Activated naive CD4-positive, alpha-beta T cell treated with anti-CD3 and anti-CD28 coated beads for 36 hours (primary cell): ENCODE measurements at regions not wholly inside any gene's neighbourhood (a gene's known extent, or its start where the extent isn't known, plus 50 kb on each side); places are given as distances from the start of the nearest gene placed in this dataset.
"Not testable (repeated sequence)": the region's sequence is repeated elsewhere in the genome, so short reads cannot be mapped to it uniquely, and the experiment has no call there.

Experiments used
- CTCF ChIA-PET: fragments of 350-600 bp; sonication (Branson Sonifier 250); formaldehyde crosslinking; loops from one replicate; lab custom pipeline; 2021; ENCODE audit warnings: antibody characterized with exemption; lab: Charles Lee
- DNase-seq: peaks from one replicate; pipeline ENCODE4 v3.0.0-alpha.2; 2020
- H3K27ac Mint-ChIP-seq: one replicate; pipeline ENCODE4 v1.8.0; 2021; ENCODE audit warnings: mild to moderate bottlenecking, mixed read lengths
- H3K27me3 Mint-ChIP-seq: one replicate; pipeline ENCODE4 v1.8.0; 2021; ENCODE audit warnings: low read depth, mixed read lengths
- H3K36me3 Mint-ChIP-seq: one replicate; pipeline ENCODE4 v1.8.0; 2021; ENCODE audit warnings: low read depth, mixed read lengths
- H3K4me1 Mint-ChIP-seq: one replicate; pipeline ENCODE4 v1.8.0; 2021; ENCODE audit warnings: low read depth, mixed read lengths
- H3K4me3 Mint-ChIP-seq: one replicate; pipeline ENCODE4 v1.8.0; 2021; ENCODE audit warnings: mild to moderate bottlenecking, moderate library complexity, mixed read lengths
- H3K9me3 Mint-ChIP-seq: one replicate; pipeline ENCODE4 v1.8.0; 2021; ENCODE audit warnings: mixed read lengths
- intact Hi-C: fragments of 100-400 bp; cut with micrococcal nuclease; formaldehyde crosslinking; loops from one replicate; pipeline ENCODE4 v1.15.1; 2023

DNA sequence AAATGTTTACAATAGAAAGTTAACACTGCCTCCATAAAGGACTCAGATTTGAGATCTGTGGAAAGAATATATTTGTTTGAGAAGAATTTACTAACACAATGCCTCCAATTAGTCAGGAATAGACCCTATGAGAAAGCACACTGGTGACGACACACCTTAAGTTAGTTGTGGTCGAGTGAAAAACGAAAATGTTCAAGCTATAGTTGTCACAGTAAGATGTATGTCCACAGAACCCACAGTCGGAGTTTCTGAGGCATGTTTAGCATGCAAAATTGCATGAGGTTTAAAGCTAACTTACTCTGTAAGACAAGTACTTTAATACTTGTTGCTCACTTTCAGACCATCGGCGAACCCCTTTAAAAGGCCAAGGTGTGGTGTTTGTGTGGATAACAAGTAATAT is 69.9 kb upstream of the SIPA1L2 start:
- no peak overlapping the region for H3K4me3 Mint-ChIP-seq
- peaks cover 2% of the 10 kb centered on the region for H3K27me3 Mint-ChIP-seq
- H3K27ac Mint-ChIP-seq, result no peak overlapping the region
- peaks cover 2% of the 10 kb centered on the region for H3K9me3 Mint-ChIP-seq
- H3K4me1 Mint-ChIP-seq, result no peaks in the 10 kb centered on the region
- CTCF ChIA-PET, result no interaction called here
- DNase-seq, result no peak
- no peaks in the 10 kb centered on the region for H3K36me3 Mint-ChIP-seq
- intact Hi-C loops, result no loop called here

DNA sequence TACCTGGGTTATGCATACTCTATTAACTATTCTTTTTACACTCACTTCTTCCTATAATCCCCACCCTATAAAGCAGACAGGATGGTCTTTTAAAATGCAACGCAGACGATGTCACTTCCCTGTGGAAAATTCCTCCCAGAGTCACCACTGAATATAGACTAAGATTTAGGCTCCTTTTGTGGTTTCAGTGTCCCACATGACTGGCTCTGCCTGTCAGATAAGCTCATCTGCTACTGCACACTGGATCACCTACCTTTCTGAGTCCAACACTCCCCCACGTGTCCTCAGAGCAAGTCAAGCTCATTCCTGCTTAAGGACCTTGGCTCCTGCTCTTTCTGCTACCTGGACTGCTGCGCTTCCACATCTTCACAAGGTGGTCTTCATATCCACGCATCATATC is 73.0 kb upstream of the SIPA1L2 start:
- intact Hi-C loops, result no loop called here
- CTCF ChIA-PET, result no interaction called here
- peaks cover 2% of the 10 kb centered on the region for H3K9me3 Mint-ChIP-seq

DNA sequence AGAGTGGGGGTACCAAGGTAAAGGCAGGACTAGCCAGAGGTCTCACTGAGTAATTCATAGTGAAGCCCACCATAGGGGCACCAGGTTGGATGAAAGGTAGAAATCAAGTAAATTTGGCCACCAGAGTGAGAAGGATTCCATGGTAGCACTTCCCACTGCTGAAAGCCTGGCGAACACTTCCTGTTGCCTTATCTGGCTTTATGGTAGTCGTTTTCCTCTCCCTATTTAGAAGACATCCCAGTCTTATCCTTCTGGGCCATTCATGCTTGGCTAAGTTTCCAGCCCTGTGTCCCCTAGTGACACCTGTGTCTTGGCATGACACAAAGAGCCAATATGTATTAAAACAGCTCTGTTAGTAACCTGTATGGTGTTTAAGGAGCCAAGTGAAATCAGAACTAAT is 74.3 kb upstream of the SIPA1L2 start:
- intact Hi-C loops, result no loop called here
- H3K36me3 Mint-ChIP-seq, result no peaks in the 10 kb centered on the region
- CTCF ChIA-PET, result interaction anchor here (0.6 kb wide), 1 partner anchor 490 kb away, joined by 3 read pairs; no protein-coding TSS in a partner anchor

More for the DNA sequence above, 73.0 kb upstream of the SIPA1L2 start:
- no peak for DNase-seq
- H3K27ac Mint-ChIP-seq, result no peak overlapping the region
- no peaks in the 10 kb centered on the region for H3K27me3 Mint-ChIP-seq
- H3K36me3 Mint-ChIP-seq, result no peaks in the 10 kb centered on the region
- H3K4me3 Mint-ChIP-seq, result no peak overlapping the region
- no peaks in the 10 kb centered on the region for H3K4me1 Mint-ChIP-seq

DNA sequence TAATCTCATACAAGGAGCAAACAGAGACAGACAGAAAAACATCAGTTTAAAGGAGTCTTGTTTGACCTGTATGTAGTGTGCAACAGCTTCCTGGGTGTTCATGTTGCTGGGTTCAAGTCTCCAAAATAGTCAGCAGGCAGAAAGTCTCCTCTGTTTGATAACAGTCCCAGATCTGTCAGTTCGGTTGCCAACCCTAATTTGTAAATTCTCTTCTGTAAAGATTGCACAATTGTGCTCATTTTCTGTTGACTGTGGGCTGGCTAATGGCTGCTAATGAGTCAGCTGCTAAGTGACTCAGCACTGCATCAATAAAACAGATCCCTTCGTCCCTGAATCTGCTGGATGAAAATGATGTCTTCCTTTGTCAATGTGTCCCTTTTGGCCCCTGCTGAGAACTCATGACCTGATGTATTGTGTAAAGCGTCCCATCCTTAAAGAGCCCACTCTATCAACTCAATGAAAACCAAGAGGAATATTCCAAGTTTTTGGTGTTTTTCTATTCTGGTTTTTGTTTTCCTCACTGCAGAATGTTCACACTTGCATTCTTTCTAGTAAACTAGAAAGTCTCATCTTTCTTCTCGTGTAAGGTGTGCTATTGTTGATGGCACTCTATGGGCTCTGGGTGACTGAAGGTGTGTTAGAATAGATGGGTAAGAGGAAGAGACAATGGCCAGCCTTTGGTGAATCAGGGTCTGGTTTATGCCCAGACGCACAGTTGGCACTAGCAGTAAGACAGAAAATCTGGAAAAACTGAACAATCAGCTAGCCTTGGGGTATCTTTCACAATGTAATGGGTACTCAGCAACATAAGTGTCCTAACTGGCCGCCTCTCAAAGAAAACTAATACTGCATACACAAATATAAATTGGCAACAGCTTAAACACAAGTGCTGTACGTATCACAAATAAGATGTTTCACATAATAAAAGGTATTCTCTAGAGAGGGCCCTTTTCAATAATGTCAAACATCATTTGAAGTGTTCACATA is 75.1 kb upstream of the SIPA1L2 start:
- Mint-ChIP-seq H3K27me3 (no peaks in the 10 kb centered on the region), H3K36me3 (no peaks in the 10 kb centered on the region), H3K4me3 (no peak overlapping the region), H3K27ac (no peak overlapping the region), H3K4me1 (no peaks in the 10 kb centered on the region), H3K9me3 (peaks cover 2% of the 10 kb centered on the region)
- no peak for DNase-seq
- intact Hi-C loops, result no loop called here
- CTCF ChIA-PET, result interaction anchor here (0.6 kb wide), 1 partner anchor 491 kb away, joined by 3 read pairs; no protein-coding TSS in a partner anchor

More for the DNA sequence above, 74.3 kb upstream of the SIPA1L2 start:
- Mint-ChIP-seq H3K4me1 (no peaks in the 10 kb centered on the region), H3K27me3 (no peaks in the 10 kb centered on the region), H3K4me3 (no peak overlapping the region), H3K27ac (no peak overlapping the region), H3K9me3 (peaks cover 2% of the 10 kb centered on the region)
- no peak for DNase-seq

DNA sequence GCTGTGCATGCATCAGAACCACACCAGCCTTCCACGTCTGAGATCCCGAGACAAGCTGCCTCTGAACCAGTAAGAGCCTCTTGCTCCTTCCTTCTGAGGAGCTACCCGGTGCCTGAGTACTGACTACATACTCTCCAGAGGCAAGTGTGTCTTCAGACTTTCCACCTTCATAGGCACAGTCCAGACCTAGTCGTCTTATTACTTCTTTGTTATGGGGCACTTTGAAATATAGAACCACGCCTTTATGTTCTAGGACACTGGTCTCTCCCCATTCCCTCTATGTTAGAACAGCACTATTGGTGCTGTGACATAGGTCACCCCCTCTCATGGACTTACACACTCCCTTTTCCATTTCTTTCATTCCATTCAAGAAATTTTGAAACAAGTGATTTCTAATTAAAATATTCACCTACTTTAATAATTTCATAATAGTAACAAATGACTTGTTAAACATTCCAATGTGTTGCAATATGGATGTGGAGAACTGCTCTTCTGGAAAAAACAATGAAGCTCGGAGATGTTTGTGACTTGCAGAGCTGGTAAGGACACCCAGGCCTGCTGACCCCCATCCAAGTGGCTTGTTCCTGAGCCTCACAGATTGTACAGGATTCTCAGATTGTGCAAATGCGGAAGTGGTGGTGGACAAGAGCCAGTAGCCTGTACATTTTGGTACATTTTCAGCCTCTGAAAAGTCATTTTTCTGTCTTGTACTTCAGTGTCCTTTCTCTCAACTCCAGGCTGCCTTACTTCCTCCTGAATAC is 76.1 kb upstream of the SIPA1L2 start:
- Mint-ChIP-seq H3K9me3 (peaks cover 2% of the 10 kb centered on the region), H3K4me3 (no peak overlapping the region), H3K27ac (no peak overlapping the region), H3K36me3 (no peaks in the 10 kb centered on the region), H3K4me1 (no peaks in the 10 kb centered on the region), H3K27me3 (no peaks in the 10 kb centered on the region)
- no peak for DNase-seq
- CTCF ChIA-PET, result no interaction called here
- intact Hi-C loops, result no loop called here

DNA sequence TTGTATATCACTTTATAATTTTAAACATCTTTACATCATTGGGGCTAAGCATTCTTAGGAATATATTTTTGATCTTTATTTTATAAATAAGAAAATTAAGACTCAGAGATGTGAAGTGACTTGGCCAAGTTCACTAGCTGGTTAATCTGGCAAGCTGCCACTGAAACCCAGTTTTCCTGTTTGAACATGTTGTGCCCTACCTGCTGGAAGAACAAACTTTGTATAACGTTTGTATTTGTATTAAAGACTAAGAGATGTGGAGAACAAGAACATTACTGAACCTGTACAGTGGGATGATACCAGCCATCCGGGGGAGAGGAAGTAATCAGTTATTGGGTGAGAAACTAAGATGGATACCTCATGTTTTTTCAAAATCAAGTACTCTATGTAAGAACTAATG is 77.2 kb upstream of the SIPA1L2 start:
- Mint-ChIP-seq H3K9me3 (no peaks in the 10 kb centered on the region), H3K27me3 (no peaks in the 10 kb centered on the region), H3K27ac (no peak overlapping the region), H3K4me1 (no peaks in the 10 kb centered on the region), H3K36me3 (no peaks in the 10 kb centered on the region), H3K4me3 (no peak overlapping the region)
- CTCF ChIA-PET, result no interaction called here
- no peak for DNase-seq
- intact Hi-C loops, result no loop called here

DNA sequence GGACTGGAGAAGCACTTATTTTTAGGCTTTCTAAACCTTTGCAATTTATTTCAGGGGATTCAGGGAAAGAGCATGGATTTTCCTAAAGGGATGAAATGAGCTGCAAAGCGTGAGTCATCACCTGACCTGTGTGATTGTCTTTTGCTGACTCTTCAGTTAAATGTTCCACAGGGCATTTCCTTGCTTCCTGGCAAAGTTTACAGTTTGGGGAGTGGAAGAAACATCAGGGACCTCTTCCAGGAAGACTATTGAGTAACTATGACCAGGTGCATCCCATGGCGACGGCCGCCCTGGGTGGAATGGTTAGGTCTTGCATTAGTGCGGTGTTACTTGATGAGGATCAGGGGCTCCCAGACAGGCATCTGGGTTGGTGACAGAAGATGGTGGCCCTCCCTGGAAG is 79.5 kb upstream of the SIPA1L2 start:
- H3K27ac Mint-ChIP-seq, result no peak overlapping the region
- intact Hi-C loops, result no loop called here
- no peak overlapping the region for H3K4me3 Mint-ChIP-seq
- CTCF ChIA-PET, result no interaction called here
- DNase-seq, result no peak
- peaks cover 2% of the 10 kb centered on the region for H3K9me3 Mint-ChIP-seq
- no peaks in the 10 kb centered on the region for H3K4me1 Mint-ChIP-seq
- no peaks in the 10 kb centered on the region for H3K36me3 Mint-ChIP-seq
- H3K27me3 Mint-ChIP-seq, result peaks cover 2% of the 10 kb centered on the region

DNA sequence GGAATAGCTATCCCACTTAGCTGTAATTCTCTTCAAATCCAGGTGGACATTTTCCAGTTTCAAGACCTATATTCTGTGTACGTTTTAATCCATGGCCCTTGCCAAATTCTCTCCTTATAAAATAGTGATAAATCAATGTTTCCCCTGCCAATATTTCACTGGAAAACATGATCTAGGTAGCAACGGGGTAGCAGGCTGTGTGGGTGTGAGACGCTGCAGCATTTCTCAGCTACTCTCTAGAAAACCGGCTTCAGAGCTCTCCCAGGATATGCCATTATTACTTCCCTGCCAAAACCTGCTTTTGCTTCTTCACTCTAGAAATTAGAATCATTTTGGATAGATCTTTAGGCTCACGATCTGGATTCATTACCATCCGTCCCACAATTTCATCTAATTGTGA is 82.1 kb upstream of the SIPA1L2 start:
- H3K27me3 Mint-ChIP-seq, result peaks cover 3% of the 10 kb centered on the region
- H3K4me1 Mint-ChIP-seq, result no peaks in the 10 kb centered on the region
- H3K9me3 Mint-ChIP-seq, result peaks cover 2% of the 10 kb centered on the region
- CTCF ChIA-PET, result no interaction called here
- H3K27ac Mint-ChIP-seq, result no peak overlapping the region
- H3K4me3 Mint-ChIP-seq, result no peak overlapping the region
- intact Hi-C loops, result no loop called here
- H3K36me3 Mint-ChIP-seq, result no peaks in the 10 kb centered on the region
- no peak for DNase-seq

DNA sequence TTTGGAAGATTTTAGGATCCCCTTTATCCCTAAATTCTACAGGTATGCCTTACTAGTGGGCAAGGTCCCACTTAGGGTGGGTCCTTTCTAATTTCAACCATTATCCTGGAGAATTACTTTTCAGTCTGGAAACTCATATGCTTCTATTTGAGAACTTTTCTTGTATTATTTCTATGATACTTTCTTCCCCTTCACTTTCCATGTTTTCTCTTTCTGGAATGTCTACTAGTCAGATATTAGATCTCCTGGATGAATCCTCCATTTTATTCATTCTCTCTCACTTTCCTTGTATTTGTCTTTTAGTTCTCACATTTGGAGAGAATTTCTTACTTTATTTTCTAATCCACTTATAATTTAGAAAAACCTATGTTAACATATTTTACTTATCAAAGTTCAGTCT is 83.9 kb upstream of the SIPA1L2 start:
- H3K36me3 Mint-ChIP-seq, result no peaks in the 10 kb centered on the region
- CTCF ChIA-PET, result no interaction called here

DNA sequence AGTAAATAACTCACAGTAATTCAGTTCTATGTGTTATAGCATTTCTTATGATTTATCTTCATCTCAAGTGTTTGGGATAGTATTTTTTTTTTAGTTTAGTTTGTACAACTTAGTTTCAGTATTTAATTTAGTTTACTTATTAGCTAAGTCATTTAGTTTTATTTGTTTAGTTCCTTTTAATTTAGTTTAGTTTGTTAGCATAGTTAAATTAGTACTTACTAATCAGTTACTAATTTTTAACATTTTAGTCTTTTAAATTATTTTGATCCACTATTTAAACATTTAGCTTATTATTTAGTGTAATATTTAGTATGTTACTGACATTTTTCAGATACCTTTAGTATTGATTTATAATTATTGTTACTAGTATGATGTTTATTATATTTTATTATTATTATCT is 85.2 kb upstream of the SIPA1L2 start:
- intact Hi-C loops, result no loop called here
- no peak for DNase-seq
- H3K9me3 Mint-ChIP-seq, result peaks cover 4% of the 10 kb centered on the region
- peaks cover 7% of the 10 kb centered on the region for H3K27me3 Mint-ChIP-seq
- no peak overlapping the region for H3K27ac Mint-ChIP-seq
- CTCF ChIA-PET, result no interaction called here
- H3K4me3 Mint-ChIP-seq, result no peak overlapping the region
- H3K4me1 Mint-ChIP-seq, result no peaks in the 10 kb centered on the region
- no peaks in the 10 kb centered on the region for H3K36me3 Mint-ChIP-seq

More for the DNA sequence above, 83.9 kb upstream of the SIPA1L2 start:
- peaks cover 6% of the 10 kb centered on the region for H3K27me3 Mint-ChIP-seq
- H3K4me1 Mint-ChIP-seq, result no peaks in the 10 kb centered on the region
- H3K4me3 Mint-ChIP-seq, result no peak overlapping the region
- DNase-seq, result no peak
- H3K9me3 Mint-ChIP-seq, result peaks cover 4% of the 10 kb centered on the region
- intact Hi-C loops, result no loop called here
- no peak overlapping the region for H3K27ac Mint-ChIP-seq

DNA sequence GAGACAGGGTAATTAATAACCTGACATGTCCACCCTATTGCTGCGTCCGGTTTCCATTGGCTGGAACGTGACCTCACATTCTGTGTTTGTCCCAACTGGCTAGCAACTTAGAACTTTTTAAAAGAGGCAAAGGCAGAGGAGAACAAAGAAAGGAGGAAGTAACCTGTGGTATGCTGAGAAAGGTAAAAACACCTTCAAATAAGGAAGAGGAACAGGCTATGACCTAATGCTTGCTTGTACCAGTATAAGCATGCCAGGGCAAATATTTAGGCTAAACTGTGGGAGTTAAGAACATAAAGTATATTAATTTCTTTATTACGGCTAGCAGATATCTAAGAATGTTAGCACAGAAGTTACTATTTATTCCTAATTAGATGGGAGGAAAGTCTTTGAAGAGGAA is 87.3 kb upstream of the MAP10 start:
- CTCF ChIA-PET, H3K9me3 Mint-ChIP-seq, H3K27ac Mint-ChIP-seq, H3K36me3 Mint-ChIP-seq, H3K4me1 Mint-ChIP-seq, H3K4me3 Mint-ChIP-seq, intact Hi-C loops, DNase-seq: not testable (repeated sequence)
- H3K27me3 Mint-ChIP-seq, result peaks cover 10% of the 10 kb centered on the region

DNA sequence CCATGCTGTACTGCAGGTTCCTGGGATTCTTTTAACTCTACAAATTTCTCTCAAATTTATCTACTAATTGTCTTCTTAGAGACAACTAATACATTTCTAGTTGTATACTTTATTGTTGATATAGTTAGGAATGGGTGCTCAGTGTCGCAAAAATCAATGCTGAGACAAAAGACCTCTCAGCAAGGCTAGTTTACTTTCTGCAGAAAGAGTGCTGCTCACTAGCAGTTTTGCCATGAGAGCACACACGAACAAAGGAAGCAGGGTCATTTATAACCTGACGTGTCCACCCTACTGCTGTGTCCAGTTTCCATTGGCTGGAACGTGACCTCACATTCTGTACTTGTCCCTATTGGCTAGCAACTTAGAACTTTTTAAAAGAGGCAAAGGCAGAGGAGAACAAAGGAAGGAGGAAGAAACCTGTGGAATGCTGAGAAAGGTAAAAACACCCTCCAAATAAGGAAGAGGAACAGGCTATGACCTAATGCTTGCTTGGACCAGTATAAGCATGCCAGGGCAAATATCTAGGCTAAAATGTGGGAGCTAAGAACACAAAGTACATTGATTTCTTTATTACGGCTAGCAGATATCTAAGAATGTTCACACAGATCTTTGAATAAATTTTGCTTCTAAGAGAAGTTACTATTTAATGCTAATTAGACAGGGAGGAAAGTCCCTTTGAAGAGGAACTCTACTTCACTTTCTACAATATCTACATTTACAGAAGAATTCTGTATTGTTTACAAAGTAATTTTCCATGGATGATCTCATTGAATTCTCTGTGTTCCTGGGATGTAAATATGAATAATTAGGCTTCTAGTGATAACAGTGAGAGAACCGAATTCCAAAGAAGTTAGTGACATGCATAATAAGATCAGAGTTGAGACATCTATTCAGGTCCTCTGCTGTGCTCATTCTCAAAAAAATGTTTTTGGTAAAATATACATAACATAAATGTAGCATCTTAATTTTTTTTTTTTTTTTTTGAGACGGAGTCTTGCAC is 86.0 kb upstream of the MAP10 start:
- H3K4me1 Mint-ChIP-seq, result no peaks in the 10 kb centered on the region
- H3K27ac Mint-ChIP-seq, result no peak overlapping the region
- peaks cover 8% of the 10 kb centered on the region for H3K27me3 Mint-ChIP-seq
- CTCF ChIA-PET, result no interaction called here
- no peak for DNase-seq
- no peak overlapping the region for H3K4me3 Mint-ChIP-seq
- H3K36me3 Mint-ChIP-seq, result no peaks in the 10 kb centered on the region
- intact Hi-C loops, result no loop called here
- peaks cover 2% of the 10 kb centered on the region for H3K9me3 Mint-ChIP-seq
